ENCODE measurements at regions not wholly inside any gene's neighbourhood (a gene's known extent, or its start where the extent isn't known, plus 50 kb on each side); places are given as distances from the start of the nearest gene placed in this dataset.

DNA sequence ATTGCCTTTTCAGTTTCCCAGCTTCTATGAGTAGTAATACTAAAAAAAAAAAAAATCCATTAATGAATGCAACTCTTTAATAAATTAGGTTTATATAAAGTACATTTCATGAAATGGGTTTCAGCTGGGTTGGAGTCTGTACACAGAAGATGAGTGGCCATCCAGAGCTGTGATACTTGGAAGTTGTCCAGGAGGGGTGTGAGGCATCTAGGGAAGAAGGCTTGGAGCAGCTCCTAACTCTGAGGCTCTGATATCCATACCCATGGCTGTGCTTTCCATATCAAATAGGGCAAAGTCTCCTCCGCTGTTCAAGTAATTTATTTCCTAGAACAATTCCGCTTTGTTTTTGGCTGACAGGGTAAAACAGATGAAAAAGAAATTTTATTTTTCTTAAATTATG, 423.3 kb upstream of the TENM3 start:
- H3K27ac Mint-ChIP-seq, result no peak overlapping the region
- peaks cover 0 to 7% (median 3%) of the 10 kb centered on the region in 7 donors for H3K9me3 Mint-ChIP-seq
- TF ChIP-seq, protein P1, sequence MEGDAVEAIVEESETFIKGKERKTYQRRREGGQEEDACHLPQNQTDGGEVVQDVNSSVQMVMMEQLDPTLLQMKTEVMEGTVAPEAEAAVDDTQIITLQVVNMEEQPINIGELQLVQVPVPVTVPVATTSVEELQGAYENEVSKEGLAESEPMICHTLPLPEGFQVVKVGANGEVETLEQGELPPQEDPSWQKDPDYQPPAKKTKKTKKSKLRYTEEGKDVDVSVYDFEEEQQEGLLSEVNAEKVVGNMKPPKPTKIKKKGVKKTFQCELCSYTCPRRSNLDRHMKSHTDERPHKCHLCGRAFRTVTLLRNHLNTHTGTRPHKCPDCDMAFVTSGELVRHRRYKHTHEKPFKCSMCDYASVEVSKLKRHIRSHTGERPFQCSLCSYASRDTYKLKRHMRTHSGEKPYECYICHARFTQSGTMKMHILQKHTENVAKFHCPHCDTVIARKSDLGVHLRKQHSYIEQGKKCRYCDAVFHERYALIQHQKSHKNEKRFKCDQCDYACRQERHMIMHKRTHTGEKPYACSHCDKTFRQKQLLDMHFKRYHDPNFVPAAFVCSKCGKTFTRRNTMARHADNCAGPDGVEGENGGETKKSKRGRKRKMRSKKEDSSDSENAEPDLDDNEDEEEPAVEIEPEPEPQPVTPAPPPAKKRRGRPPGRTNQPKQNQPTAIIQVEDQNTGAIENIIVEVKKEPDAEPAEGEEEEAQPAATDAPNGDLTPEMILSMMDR (IDR thresholded peaks at IDR 0.05), result no peak

DNA sequence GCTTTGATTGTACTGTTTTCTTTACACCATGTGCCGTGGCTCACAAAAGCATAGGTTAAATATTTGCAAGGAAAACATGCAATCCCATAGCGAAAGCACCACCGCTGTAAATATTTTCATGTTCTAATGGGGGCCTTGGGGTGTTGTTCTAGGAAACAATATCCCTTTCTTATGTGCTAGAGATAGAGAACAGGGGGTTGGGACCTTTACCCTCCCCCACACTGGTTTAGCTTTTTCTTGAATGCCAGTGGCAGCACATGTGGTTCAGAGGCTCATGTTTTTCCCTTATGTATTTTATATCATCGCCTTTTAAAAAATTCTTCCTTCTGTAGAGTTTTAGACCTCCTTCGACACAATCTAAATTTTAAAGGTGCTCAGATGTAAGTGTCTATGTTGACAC, 422.6 kb upstream of the TENM3 start:
- Histone ChIP-seq H3K27me3 (ENCODE audit: control insufficient read depth in 2 of 2, insufficient read depth in 2 of 2, low read length in 2 of 2) (no peaks in the 10 kb centered on the region), H3K27ac (ENCODE audit: low read depth in 1 of 2, low read length in 2 of 2) (no peak overlapping the region), H2AFZ (ENCODE audit: insufficient read depth, low read depth, low read length, poor library complexity, severe bottlenecking) (no peak overlapping the region), H3K4me2 (replicated peaks; ENCODE audit: extremely low read depth, low read length, poor library complexity, severe bottlenecking) (no peak overlapping the region), H3K36me3 (replicated peaks in 1 of 2; ENCODE audit: control insufficient read depth in 1 of 2, insufficient read depth in 2 of 2, low read length in 2 of 2) (no peaks in the 10 kb centered on the region), H3K9ac (ENCODE audit: insufficient read depth, low read length, poor library complexity, severe bottlenecking) (no peak overlapping the region), H3K79me2 (ENCODE audit: insufficient read depth, low read length) (no peaks in the 10 kb centered on the region), H3K9me3 (replicated peaks in 1 of 2; ENCODE audit: control insufficient read depth in 1 of 2, insufficient read depth in 1 of 2, low read length in 2 of 2) (peaks cover 0 to 3% of the 10 kb centered on the region in 2 donors), H4K20me1 (ENCODE audit: insufficient read depth, low read length) (no peaks in the 10 kb centered on the region), H3K4me1 (ENCODE audit: control insufficient read depth in 1 of 2, insufficient read depth in 2 of 2, low read length in 2 of 2) (no peaks in the 10 kb centered on the region), H3K4me3 (replicated peaks in 1 of 3; ENCODE audit: low read depth in 2 of 3, low read length in 3 of 3) (no peak overlapping the region)
- Mint-ChIP-seq H3K36me3 (no peaks in the 10 kb centered on the region), H3K4me1 (no peaks in the 10 kb centered on the region), H3K27ac (no peak overlapping the region), H3K4me3 (no peak overlapping the region), H3K9me3 (peaks cover 0 to 7% (median 0%) of the 10 kb centered on the region in 7 donors), H3K27me3 (ENCODE audit: low read depth in 3 of 3) (no peaks in the 10 kb centered on the region)
- no peak for DNase-seq
- WGBS (ENCODE audit: insufficient coverage), result no CpG with 5 or more reads among the region's 5 CpGs
- intact Hi-C loops (cut with micrococcal nuclease), result no loop called here
- TF ChIP-seq, protein P1 (IDR thresholded peaks at IDR 0.05), result no peak

More for the DNA sequence above, 423.3 kb upstream of the TENM3 start:
- no CpG with 5 or more reads among the region's 2 CpGs for WGBS (ENCODE audit: insufficient coverage)
- Histone ChIP-seq H3K27me3 (ENCODE audit: control insufficient read depth in 2 of 2, insufficient read depth in 2 of 2, low read length in 2 of 2) (no peaks in the 10 kb centered on the region), H4K20me1 (ENCODE audit: insufficient read depth, low read length) (no peaks in the 10 kb centered on the region), H3K4me2 (replicated peaks; ENCODE audit: extremely low read depth, low read length, poor library complexity, severe bottlenecking) (no peak overlapping the region), H3K4me1 (ENCODE audit: control insufficient read depth in 1 of 2, insufficient read depth in 2 of 2, low read length in 2 of 2) (no peaks in the 10 kb centered on the region), H3K27ac (ENCODE audit: low read depth in 1 of 2, low read length in 2 of 2) (no peak overlapping the region), H2AFZ (ENCODE audit: insufficient read depth, low read depth, low read length, poor library complexity, severe bottlenecking) (no peak overlapping the region), H3K4me3 (replicated peaks in 1 of 3; ENCODE audit: low read depth in 2 of 3, low read length in 3 of 3) (no peak overlapping the region), H3K9ac (ENCODE audit: insufficient read depth, low read length, poor library complexity, severe bottlenecking) (no peak overlapping the region), H3K36me3 (replicated peaks in 1 of 2; ENCODE audit: control insufficient read depth in 1 of 2, insufficient read depth in 2 of 2, low read length in 2 of 2) (no peaks in the 10 kb centered on the region), H3K9me3 (replicated peaks in 1 of 2; ENCODE audit: control insufficient read depth in 1 of 2, insufficient read depth in 1 of 2, low read length in 2 of 2) (peaks cover 0 to 3% of the 10 kb centered on the region in 2 donors), H3K79me2 (ENCODE audit: insufficient read depth, low read length) (no peaks in the 10 kb centered on the region)
- Mint-ChIP-seq H3K4me3 (no peak overlapping the region), H3K27me3 (ENCODE audit: low read depth in 3 of 3) (no peaks in the 10 kb centered on the region), H3K36me3 (no peaks in the 10 kb centered on the region), H3K4me1 (no peaks in the 10 kb centered on the region)
- intact Hi-C loops (cut with micrococcal nuclease), result no loop called here
- no peak for DNase-seq

All from CD14-positive monocyte (primary cell).